Esophagus squamous epithelium (tissue), 5 donors: ENCODE measurements at regions not wholly inside any gene's neighbourhood (a gene's known extent, or its start where the extent isn't known, plus 50 kb on each side); places are given as distances from the start of the nearest gene placed in this dataset.
A peak's percentile ranks its signal among the peaks of the same experiment; 100 is the strongest.

ENCODE experiments used
- DNase-seq: peaks from one replicate; lab custom pipeline; 2025; lab: John Stamatoyannopoulos, UW
- H3K27ac ChIP-seq, 4 donors: fragments of 200-600 bp; sonication (generic); one replicate each; pipeline ENCODE4 v1.5.1; 2016 to 2019; ENCODE audit warnings: mild to moderate bottlenecking in 1 of 4
- H3K27me3 ChIP-seq, 4 donors: fragments of 200-600 bp; sonication (generic); 1 replicate in 3 of 4; 2 replicates in 1 of 4; pipeline versions ENCODE4 v1.5.1 to v1.6.0; 2017 to 2021; ENCODE audit warnings: antibody characterized with exemption in 1 of 4
- H3K36me3 ChIP-seq, 3 donors: fragments of 200-600 bp; sonication (generic); one replicate each; pipeline ENCODE4 v1.5.1; 2016 to 2019
- H3K4me1 ChIP-seq, 3 donors: fragments of 200-600 bp; sonication (generic); one replicate each; pipeline ENCODE4 v1.5.1; 2017 to 2019
- H3K4me3 ChIP-seq, 4 donors: fragments of 200-600 bp; sonication (generic); 1 replicate in 3 of 4; 2 replicates in 1 of 4; pipeline ENCODE4 v1.5.1; 2016 to 2019; ENCODE audit warnings: mild to moderate bottlenecking in 2 of 4, moderate library complexity in 1 of 4
- H3K9me3 ChIP-seq, 3 donors: fragments of 200-600 bp; sonication (generic); one replicate each; pipeline ENCODE4 v1.5.1; 2016 to 2019
- POLR2A ChIP-seq, 4 donors: fragments of 450-650 bp; IDR thresholded peaks; one replicate each; pipeline ENCODE4 v1.6.1; 2017; ENCODE audit warnings: antibody characterized with exemption in 4 of 4, mild to moderate bottlenecking in 4 of 4, moderate library complexity in 3 of 4
- WGBS, 2 donors: methylation state at CpG; one replicate each; pipeline ENCODE4 v1.1.5; 2018; 5-methylcytosine and 5-hydroxymethylcytosine counted together
- intact Hi-C: fragments of 100-400 bp; cut with DNase I; formaldehyde crosslinking; loops from one replicate; pipeline ENCODE4 v1.15.0; 2022
- TF ChIP-seq, protein P1 (sequence below), 6 experiments: fragments of 450-650 bp in 4 of 6; fragments of 200-600 bp in 2 of 6; sonication (generic) in 2 of 6; IDR thresholded peaks; one replicate each; pipeline ENCODE4 v1.5.1; 2016 to 2019; ENCODE audit warnings: antibody characterized with exemption in 6 of 6, mild to moderate bottlenecking in 4 of 6, moderate library complexity in 4 of 6
- donor health status: DM: yes; HTN: yes; CAD: no.

DNA sequence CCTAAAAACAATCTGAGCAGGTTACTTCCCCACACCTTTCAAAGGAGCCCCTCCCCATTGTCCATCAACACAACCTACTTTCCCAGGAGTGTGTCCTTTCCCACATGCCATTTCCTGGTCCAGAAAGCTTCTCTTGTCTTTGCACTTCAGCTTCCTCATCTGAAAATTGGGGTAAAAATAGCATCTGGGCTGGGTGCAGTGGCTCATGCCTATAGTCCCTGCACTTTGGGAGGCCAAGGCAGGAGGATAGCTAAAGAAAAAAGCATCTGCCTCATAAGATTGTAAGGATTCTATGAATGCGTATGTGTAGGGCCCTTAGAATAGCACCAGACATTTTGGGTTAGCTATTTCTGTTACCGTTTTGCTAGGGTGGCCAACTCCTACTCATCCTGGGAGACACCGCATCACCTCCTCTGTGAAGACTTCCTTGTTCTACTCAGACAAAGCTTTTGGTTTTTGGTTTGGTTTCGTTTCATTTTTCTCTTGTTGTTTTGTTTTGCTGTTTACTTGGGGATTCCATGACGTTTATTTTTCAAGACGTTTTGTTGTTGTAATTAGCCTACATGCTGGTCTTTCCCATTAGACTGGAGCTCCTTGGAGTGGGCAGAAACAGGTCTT lies 224.4 kb upstream of the TLE3 start:
- intact Hi-C loops = no loop called here

DNA sequence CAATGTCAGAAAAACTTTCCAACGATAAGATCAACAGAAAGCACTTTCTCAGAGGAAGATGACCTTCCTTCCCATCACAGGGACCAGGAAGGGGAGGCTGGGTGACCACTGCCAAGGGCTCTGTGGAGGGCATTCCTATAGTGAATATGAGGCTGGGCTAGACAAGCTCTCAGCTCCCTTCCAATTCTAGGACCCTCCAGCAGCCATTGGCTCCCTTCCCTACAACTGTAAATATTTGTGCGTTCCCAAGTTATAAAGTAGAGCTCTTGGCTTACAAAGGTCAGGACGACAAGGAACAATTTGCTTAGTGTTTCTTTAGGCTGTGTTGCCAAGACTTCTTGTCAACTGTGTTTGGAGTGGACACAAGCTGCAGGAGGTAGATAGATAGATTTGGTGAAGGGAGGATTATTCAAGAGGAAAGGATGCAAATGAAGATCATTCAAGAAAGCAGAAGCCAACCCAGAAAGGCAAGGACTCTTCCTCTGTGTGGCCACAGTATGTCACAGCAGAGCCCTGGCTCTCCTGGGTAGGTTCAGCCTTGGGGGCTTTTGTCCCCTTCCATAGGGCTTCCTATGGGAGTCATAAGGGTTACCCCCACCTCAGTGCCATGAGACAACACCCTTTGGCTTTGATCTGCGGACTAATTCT lies 223.6 kb upstream of the TLE3 start:
- 47 to 52% methylated on average over 3 to 4 of the region's 4 CpGs for WGBS, 2 donors
- TF ChIP-seq POLR2A (IDR thresholded peaks at IDR 0.05) = no peak
- TF ChIP-seq, protein P1, sequence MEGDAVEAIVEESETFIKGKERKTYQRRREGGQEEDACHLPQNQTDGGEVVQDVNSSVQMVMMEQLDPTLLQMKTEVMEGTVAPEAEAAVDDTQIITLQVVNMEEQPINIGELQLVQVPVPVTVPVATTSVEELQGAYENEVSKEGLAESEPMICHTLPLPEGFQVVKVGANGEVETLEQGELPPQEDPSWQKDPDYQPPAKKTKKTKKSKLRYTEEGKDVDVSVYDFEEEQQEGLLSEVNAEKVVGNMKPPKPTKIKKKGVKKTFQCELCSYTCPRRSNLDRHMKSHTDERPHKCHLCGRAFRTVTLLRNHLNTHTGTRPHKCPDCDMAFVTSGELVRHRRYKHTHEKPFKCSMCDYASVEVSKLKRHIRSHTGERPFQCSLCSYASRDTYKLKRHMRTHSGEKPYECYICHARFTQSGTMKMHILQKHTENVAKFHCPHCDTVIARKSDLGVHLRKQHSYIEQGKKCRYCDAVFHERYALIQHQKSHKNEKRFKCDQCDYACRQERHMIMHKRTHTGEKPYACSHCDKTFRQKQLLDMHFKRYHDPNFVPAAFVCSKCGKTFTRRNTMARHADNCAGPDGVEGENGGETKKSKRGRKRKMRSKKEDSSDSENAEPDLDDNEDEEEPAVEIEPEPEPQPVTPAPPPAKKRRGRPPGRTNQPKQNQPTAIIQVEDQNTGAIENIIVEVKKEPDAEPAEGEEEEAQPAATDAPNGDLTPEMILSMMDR (IDR thresholded peaks at IDR 0.05) = no peak
- Histone ChIP-seq H3K36me3 (no peaks in the 10 kb centered on the region), H3K27me3 (peaks cover 0 to 5% (median 0%) of the 10 kb centered on the region in 4 donors), H3K4me1 (peaks cover 12 to 55% (median 14%) of the 10 kb centered on the region in 3 donors), H3K4me3 (no peak overlapping the region), H3K9me3 (no peaks in the 10 kb centered on the region), H3K27ac (peak overlapping the region in 2 of 4 donors; percentile 2 to 47)
- DNase-seq = no peak
- intact Hi-C loops = no loop called here

More for the DNA sequence above, 224.4 kb upstream of the TLE3 start:
- Histone ChIP-seq H3K4me3 (no peak overlapping the region), H3K27ac (peak overlapping the region in 2 of 4 donors; percentile 2 to 64), H3K27me3 (peaks cover 0 to 6% (median 0%) of the 10 kb centered on the region in 4 donors), H3K4me1 (peaks cover 12 to 55% (median 14%) of the 10 kb centered on the region in 3 donors), H3K9me3 (no peaks in the 10 kb centered on the region), H3K36me3 (no peaks in the 10 kb centered on the region)
- TF ChIP-seq POLR2A (IDR thresholded peaks at IDR 0.05) = no peak
- TF ChIP-seq, protein P1 (IDR thresholded peaks at IDR 0.05) = no peak
- DNase-seq = no peak
- WGBS, 2 donors = 80 to 81% methylated on average over 6 of the region's 6 CpGs

DNA sequence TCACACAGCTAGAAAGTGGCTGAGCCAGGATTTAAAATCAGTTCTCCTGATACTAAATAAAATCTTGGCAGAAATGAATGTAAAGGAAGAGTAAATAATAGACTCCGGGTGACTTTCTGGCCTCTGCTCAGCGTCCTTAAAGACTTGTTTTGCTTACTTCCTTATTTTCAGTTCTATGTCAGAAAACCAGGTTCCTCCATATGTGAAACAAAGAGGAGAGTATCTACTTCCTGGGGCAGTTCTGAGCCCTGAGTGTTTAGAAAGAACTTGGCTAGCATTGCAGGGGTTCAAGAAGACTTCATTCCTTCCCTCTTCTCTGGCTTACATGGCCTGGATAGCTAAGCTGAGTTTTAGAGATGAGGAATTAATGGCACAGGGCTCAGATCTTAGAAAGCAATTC lies 222.8 kb upstream of the TLE3 start:
- no peak for DNase-seq
- Histone ChIP-seq H3K9me3 (no peaks in the 10 kb centered on the region), H3K27ac (peak overlapping the region in 2 of 4 donors; percentile 2 to 47), H3K4me3 (no peak overlapping the region), H3K4me1 (peaks cover 12 to 55% (median 14%) of the 10 kb centered on the region in 3 donors), H3K27me3 (no peaks in the 10 kb centered on the region), H3K36me3 (no peaks in the 10 kb centered on the region)
- WGBS, 2 donors = 18 to 22% methylated on average over 2 of the region's 2 CpGs
- intact Hi-C loops = no loop called here
- TF ChIP-seq, protein P1 (IDR thresholded peaks at IDR 0.05) = no peak
- TF ChIP-seq POLR2A (IDR thresholded peaks at IDR 0.05) = no peak

DNA sequence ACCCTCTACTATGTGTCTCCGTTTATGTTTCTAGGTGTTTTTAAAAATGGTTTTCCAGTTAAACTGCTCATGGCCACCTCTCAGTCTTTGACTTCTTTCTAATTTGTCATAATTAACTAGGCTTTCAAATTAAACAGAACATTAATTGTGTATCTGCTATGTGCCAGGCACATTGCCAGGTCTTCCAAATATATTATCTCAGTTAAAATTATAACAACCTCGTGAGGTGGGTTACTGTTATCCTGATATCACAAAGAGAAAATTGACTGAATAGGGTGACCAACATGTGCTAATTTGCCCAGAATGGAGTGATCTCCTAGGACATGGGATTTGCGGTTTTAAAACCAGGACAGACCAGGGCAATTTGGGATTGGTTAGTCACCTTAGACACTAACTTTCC lies 222.4 kb upstream of the TLE3 start:
- 77 to 87% methylated on average over 3 of the region's 3 CpGs for WGBS, 2 donors
- Histone ChIP-seq H3K9me3 (no peaks in the 10 kb centered on the region), H3K4me3 (no peak overlapping the region), H3K4me1 (peaks cover 12 to 55% (median 14%) of the 10 kb centered on the region in 3 donors), H3K36me3 (no peaks in the 10 kb centered on the region), H3K27me3 (no peaks in the 10 kb centered on the region), H3K27ac (peak overlapping the region in 1 of 4 donors; percentile 47)
- TF ChIP-seq POLR2A (IDR thresholded peaks at IDR 0.05) = no peak
- TF ChIP-seq, protein P1 (IDR thresholded peaks at IDR 0.05) = no peak
- intact Hi-C loops = no loop called here
- no peak for DNase-seq

DNA sequence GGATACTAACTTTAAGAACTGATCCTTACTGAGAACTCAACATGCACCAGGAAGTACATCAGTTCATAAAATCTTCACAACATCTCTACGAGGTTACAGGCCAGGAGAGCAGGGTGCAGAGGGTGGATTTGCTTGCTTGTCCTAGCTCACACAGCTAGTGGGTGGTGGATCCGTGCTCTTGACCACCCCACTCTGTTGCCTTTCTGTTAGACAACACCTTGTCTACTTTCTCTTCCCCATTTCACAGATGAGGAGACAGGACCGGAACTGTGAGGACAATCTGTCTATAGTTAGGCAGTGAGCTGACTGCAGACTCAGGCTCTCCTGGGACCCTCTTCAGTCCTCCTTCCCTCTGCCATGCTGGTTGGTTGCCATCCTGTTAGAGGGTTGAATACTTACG lies 221.7 kb upstream of the TLE3 start:
- peaks cover 8 to 49% (median 14%) of the 10 kb centered on the region in 3 donors for H3K4me1 ChIP-seq
- TF ChIP-seq, protein P1 (IDR thresholded peaks at IDR 0.05) = no peak
- TF ChIP-seq POLR2A (IDR thresholded peaks at IDR 0.05) = no peak
- H3K27me3 ChIP-seq = no peaks in the 10 kb centered on the region
- 72 to 91% methylated on average over 3 of the region's 4 CpGs for WGBS, 2 donors
- no peaks in the 10 kb centered on the region for H3K9me3 ChIP-seq
- no peaks in the 10 kb centered on the region for H3K36me3 ChIP-seq
- peak overlapping the region in 1 of 4 donors; percentile 5 for H3K27ac ChIP-seq
- no peak overlapping the region for H3K4me3 ChIP-seq
- intact Hi-C loops = no loop called here
- DNase-seq = peak; percentile 13
